ENCODE measurements at regions not wholly inside any gene's neighbourhood (a gene's known extent, or its start where the extent isn't known, plus 50 kb on each side); places are given as distances from the start of the nearest gene placed in this dataset.
"Not testable (repeated sequence)": the region's sequence is repeated elsewhere in the genome, so short reads cannot be mapped to it uniquely, and the experiment has no call there.

DNA sequence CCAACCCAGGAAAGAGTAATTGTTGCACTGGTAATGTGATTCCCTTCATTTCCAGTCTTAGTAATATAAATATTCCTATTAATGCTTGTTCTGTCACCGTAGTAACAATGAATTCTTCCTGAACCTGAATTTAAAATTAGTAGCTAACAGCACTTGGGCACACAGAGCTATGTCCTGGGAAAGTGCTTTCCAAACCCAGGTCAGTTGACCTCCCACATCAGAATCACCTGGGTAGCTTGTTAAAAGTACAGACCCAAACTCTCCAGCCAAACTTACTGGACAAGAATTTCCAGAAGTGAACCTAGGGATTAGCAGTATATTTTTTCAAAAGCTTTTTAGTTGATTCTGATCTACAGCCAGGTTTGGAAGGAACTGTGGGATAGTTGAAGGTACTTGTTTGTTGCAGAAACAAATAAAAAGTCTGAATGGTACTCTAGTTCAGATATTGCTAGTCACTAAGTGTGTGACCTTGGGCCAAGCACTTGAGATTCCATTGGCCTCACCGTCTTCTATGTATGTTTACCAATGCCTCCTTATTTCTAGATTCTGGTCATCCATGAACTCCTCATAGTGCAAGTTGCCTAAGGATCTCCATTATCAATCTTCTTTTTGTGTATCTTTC lies 192.9 kb upstream of the CNKSR2 start:
- Mint-ChIP-seq H3K9me3 (no peaks in the 10 kb centered on the region), H3K27ac (no peak overlapping the region), H3K27me3 (ENCODE audit: low read depth, poor library complexity) (no peaks in the 10 kb centered on the region), H3K36me3 (ENCODE audit: low read depth) (no peaks in the 10 kb centered on the region), H3K4me1 (peaks cover 8% of the 10 kb centered on the region), H3K4me3 (no peak overlapping the region)
- TF ChIP-seq, protein P1, sequence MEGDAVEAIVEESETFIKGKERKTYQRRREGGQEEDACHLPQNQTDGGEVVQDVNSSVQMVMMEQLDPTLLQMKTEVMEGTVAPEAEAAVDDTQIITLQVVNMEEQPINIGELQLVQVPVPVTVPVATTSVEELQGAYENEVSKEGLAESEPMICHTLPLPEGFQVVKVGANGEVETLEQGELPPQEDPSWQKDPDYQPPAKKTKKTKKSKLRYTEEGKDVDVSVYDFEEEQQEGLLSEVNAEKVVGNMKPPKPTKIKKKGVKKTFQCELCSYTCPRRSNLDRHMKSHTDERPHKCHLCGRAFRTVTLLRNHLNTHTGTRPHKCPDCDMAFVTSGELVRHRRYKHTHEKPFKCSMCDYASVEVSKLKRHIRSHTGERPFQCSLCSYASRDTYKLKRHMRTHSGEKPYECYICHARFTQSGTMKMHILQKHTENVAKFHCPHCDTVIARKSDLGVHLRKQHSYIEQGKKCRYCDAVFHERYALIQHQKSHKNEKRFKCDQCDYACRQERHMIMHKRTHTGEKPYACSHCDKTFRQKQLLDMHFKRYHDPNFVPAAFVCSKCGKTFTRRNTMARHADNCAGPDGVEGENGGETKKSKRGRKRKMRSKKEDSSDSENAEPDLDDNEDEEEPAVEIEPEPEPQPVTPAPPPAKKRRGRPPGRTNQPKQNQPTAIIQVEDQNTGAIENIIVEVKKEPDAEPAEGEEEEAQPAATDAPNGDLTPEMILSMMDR (IDR thresholded peaks at IDR 0.05) = no peak
- DNase-seq = no peak

DNA sequence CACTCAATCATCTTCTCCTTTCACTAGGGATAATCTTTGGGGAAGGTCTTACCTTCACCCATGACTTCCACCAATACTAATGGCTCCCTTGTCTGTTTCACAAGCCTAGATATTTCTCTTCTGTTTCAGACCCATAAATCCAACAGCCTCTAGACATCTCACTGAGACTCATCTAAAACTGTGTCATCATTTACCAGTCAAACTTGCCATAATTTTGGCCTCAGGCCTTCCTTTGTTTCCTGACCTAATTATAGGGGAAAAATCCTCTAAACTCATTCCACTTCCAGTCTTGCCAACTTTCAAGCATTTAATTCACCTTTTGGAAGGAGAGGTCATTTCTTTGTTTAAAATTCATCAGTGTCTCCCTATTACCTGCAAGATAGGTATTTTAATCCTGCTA lies 181.0 kb upstream of the CNKSR2 start:
- Mint-ChIP-seq H3K36me3 (ENCODE audit: low read depth) (no peaks in the 10 kb centered on the region), H3K27me3 (ENCODE audit: low read depth, poor library complexity) (peaks cover 3% of the 10 kb centered on the region), H3K27ac (no peak overlapping the region), H3K9me3 (peaks cover 14% of the 10 kb centered on the region), H3K4me1 (no peaks in the 10 kb centered on the region), H3K4me3 (no peak overlapping the region)
- no peak for DNase-seq
- TF ChIP-seq, protein P1 (IDR thresholded peaks at IDR 0.05) = no peak

DNA sequence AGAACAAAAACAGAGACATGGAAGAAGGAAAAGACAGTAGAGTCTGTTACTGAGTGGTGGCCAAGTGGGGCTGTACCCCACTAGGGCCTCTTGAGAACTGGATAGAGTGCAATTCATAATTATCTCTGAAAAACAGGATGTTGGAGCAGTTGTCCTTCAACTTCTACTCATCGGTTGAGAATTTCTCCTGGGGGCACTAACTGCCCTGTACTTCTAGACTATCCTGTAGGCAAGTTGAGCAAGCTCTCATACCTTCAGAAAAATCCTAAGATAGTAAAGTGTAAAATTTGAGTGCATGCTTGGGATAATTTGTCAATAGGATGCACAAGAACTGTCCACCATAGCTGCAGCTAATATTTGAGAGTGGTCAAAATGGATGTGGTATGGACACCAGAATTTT lies 179.7 kb upstream of the CNKSR2 start:
- Mint-ChIP-seq H3K27ac (no peak overlapping the region), H3K9me3 (peaks cover 6% of the 10 kb centered on the region), H3K4me3 (no peak overlapping the region), H3K36me3 (ENCODE audit: low read depth) (no peaks in the 10 kb centered on the region), H3K4me1 (no peaks in the 10 kb centered on the region), H3K27me3 (ENCODE audit: low read depth, poor library complexity) (peaks cover 3% of the 10 kb centered on the region)
- no peak for DNase-seq
- TF ChIP-seq, protein P1 (IDR thresholded peaks at IDR 0.05) = no peak

DNA sequence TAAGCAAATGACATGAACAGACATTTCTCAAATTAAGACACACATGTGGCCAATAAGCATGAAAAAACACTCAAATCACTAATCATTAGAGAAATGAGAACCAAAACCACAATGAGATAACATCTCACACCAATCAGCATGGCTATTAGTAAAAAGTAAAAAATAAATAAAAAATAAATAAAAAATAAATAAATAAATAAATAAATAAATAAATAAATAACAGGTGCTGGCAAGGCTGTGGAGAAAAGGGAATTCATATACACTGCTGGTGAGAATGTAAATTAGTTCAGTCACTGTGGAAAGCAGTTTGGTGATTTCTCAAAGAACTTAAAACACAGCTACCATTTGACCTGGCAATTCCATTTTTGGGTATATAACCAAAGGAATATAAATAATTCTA lies 167.1 kb upstream of the CNKSR2 start:
- Mint-ChIP-seq H3K27ac (no peak overlapping the region), H3K36me3 (ENCODE audit: low read depth) (no peaks in the 10 kb centered on the region), H3K4me3 (no peak overlapping the region), H3K27me3 (ENCODE audit: low read depth, poor library complexity) (no peaks in the 10 kb centered on the region), H3K9me3 (peaks cover 26% of the 10 kb centered on the region), H3K4me1 (no peaks in the 10 kb centered on the region)
- TF ChIP-seq, protein P1 (IDR thresholded peaks at IDR 0.05) = no peak
- DNase-seq = no peak

DNA sequence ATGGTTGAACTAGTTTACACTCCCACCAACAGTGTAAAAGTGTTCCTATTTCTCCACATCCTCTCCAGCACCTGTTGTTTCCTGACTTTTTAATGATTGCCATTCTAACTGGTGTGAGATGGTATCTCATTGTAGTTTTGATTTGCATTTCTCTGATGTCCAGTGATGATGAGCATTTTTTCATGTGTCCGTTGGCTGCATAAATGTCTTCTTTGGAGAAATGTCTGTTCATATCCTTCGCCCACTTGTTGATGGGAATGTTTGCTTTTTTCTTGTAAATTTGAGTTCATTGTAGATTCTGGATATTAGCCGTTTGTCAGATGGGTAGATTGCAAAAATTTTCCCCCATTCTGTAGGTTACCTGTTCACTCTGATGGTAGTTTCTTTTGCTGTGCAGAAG lies 155.0 kb upstream of the CNKSR2 start:
- H3K36me3 Mint-ChIP-seq (ENCODE audit: low read depth); DNase-seq; H3K27me3 Mint-ChIP-seq (ENCODE audit: low read depth, poor library complexity); H3K27ac Mint-ChIP-seq; H3K4me1 Mint-ChIP-seq; H3K4me3 Mint-ChIP-seq: not testable (repeated sequence)
- H3K9me3 Mint-ChIP-seq = peaks cover 49% of the 10 kb centered on the region

DNA sequence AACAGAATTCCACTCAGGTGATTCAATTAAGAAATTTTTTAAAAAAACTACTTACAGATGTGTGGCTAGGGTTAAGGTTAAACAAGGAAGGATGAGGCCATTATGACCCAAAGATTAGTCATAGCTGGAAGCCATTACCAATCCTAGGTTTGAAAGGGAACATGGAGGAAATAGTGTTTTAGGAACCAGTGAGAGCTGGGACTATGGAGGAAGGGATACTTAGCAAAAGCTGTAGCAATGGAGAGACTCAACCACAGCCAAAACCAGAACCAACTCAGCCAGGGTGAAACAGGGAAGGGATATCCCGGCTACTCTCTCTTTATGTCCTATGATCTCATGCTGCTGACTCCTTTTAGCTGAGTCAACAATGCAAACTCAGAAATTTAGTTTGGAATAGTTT lies 148.6 kb upstream of the CNKSR2 start:
- Mint-ChIP-seq H3K9me3 (peaks cover 16% of the 10 kb centered on the region), H3K4me1 (no peaks in the 10 kb centered on the region), H3K27me3 (ENCODE audit: low read depth, poor library complexity) (peaks cover 2% of the 10 kb centered on the region), H3K4me3 (no peak overlapping the region), H3K27ac (no peak overlapping the region), H3K36me3 (ENCODE audit: low read depth) (no peaks in the 10 kb centered on the region)
- TF ChIP-seq, protein P1 (IDR thresholded peaks at IDR 0.05) = no peak
- DNase-seq = no peak

DNA sequence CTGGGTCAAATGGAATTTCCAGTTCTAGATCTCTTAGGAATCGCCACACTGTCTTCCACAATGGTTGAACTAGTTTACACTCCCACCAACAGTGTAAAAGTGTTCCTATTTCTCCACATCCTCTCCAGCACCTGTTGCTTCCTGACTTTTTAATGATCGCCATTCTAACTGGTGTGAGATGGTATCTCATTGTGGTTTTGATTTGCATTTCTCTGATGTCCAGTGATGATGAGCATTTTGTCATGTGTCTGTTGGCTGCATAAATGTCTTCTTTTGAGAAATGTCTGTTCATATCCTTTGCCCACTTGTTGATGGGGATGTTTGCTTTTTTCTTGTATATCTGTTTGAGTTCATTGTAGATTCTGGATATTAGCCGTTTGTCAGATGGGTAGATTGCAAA lies 145.2 kb upstream of the CNKSR2 start:
- not testable (repeated sequence) for H3K4me3 Mint-ChIP-seq; H3K4me1 Mint-ChIP-seq; H3K27me3 Mint-ChIP-seq (ENCODE audit: low read depth, poor library complexity); DNase-seq; H3K36me3 Mint-ChIP-seq (ENCODE audit: low read depth); H3K27ac Mint-ChIP-seq
- peaks cover 23% of the 10 kb centered on the region for H3K9me3 Mint-ChIP-seq

All from nephron progenitor cell (in vitro differentiated cells).